ENCODE measurements at regions not wholly inside any gene's neighbourhood (a gene's known extent, or its start where the extent isn't known, plus 50 kb on each side); places are given as distances from the start of the nearest gene placed in this dataset.
"Not testable (repeated sequence)": the region's sequence is repeated elsewhere in the genome, so short reads cannot be mapped to it uniquely, and the experiment has no call there.

- DNase-seq = not testable (repeated sequence)
Measured at GRCh38 chr2:172264820-172265219, 162.1 kb upstream of the DLX2 start.

- not testable (repeated sequence) for DNase-seq
Measured at GRCh38 chr2:172269507-172270244, 157.7 kb upstream of the ITGA6 start.

- DNase-seq = peak in 1 of 2 donors; percentile 5
Measured at GRCh38 chr2:172270278-172271079, 156.9 kb upstream of the ITGA6 start.

- no peak for DNase-seq
Measured at GRCh38 chr2:172273910-172274571, 153.3 kb upstream of the ITGA6 start.

GRCh38 chr2:172275239-172275638 lies 152.1 kb upstream of the ITGA6 start:
- no peak for DNase-seq

GRCh38 chr2:172276961-172277360 lies 150.4 kb upstream of the ITGA6 start:
- no peak for DNase-seq

GRCh38 chr2:172278667-172279066 lies 148.7 kb upstream of the ITGA6 start:
- no peak for DNase-seq

- no peak for DNase-seq
Measured at GRCh38 chr2:172279214-172279613, 148.2 kb upstream of the ITGA6 start.

- no peak for DNase-seq
Measured at GRCh38 chr2:172279813-172280212, 147.6 kb upstream of the ITGA6 start.

- no peak for DNase-seq
Measured at GRCh38 chr2:172280571-172281361, 146.6 kb upstream of the ITGA6 start.

GRCh38 chr2:172281648-172282570 lies 145.5 kb upstream of the ITGA6 start:
- DNase-seq = no peak

- no peak for DNase-seq
Measured at GRCh38 chr2:172282944-172283343, 144.4 kb upstream of the ITGA6 start.

- DNase-seq = no peak
Measured at GRCh38 chr2:172283476-172283875, 143.9 kb upstream of the ITGA6 start.

- DNase-seq = no peak
Measured at GRCh38 chr2:172284209-172284608, 143.2 kb upstream of the ITGA6 start.

GRCh38 chr2:172285010-172285621 lies 142.3 kb upstream of the ITGA6 start:
- DNase-seq = no peak

- no peak for DNase-seq
Measured at GRCh38 chr2:172285760-172286159, 141.6 kb upstream of the ITGA6 start.

GRCh38 chr2:172287190-172287589 lies 140.2 kb upstream of the ITGA6 start:
- no peak for DNase-seq

- no peak for DNase-seq
Measured at GRCh38 chr2:172287605-172288315, 139.6 kb upstream of the ITGA6 start.

GRCh38 chr2:172288603-172289002 lies 138.8 kb upstream of the ITGA6 start:
- DNase-seq = peak; percentile 14 to 26

GRCh38 chr2:172293952-172294351 lies 133.4 kb upstream of the ITGA6 start:
- no peak for DNase-seq

- DNase-seq = no peak
Measured at GRCh38 chr2:172294983-172295382, 132.4 kb upstream of the ITGA6 start.

All from activated CD4-positive, alpha-beta T cell treated with anti-CD3 and anti-CD28 coated beads for 4 hours (primary cell).